HG02759 (cell line): ENCODE measurements at regions not wholly inside any gene's neighbourhood (a gene's known extent, or its start where the extent isn't known, plus 50 kb on each side); places are given as distances from the start of the nearest gene placed in this dataset.

ENCODE experiments used
- ATAC-seq: cut with Tn5 transposase; IDR thresholded peaks from one replicate; pipeline ENCODE4 v1.9.1; 2021; ENCODE audit warnings: mild to moderate bottlenecking, moderate library complexity; ENCODE audit not compliant: unreplicated experiment

GRCh38 chr1:69406244-69406643, 161.5 kb upstream of the LRRC7 start:
- ATAC-seq = no peak

DNA sequence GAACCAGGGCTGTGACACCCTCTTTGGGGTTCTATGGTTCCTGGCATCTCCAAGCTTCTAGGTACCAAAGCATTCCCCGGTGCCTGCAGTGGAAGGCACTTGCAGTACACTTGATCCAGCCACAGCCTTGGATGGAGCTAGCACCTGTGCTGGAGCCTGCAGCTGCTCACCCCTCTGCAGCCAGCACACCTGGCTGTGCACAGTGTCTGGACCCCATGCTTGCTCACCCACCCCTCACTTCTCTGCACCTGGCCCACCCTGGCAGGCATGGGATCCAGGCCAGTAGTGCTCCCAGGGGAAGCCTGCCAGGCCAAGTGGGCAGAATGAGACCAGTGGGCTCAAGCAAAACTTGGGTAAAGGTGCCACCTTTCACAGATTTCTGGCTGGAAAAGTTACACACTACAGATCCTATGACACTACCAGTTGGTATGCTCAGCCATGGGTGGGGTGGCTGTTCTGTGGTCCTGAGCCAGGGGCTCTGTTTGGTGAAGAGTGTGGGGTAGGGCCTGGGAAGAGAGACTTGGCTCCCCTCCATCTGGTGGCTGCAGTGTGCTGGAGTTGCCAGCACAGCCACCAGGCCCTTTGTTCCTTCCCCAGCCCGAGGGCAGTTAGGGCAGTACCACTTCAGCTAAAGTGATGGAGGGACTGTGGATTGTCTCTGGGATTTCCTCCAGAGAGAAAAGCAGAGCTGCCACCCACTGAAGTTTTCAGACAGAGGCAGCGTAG, 157.8 kb upstream of the LRRC7 start:
- no peak for ATAC-seq

GRCh38 chr1:69410457-69410850, 157.3 kb upstream of the LRRC7 start:
- no peak for ATAC-seq

DNA sequence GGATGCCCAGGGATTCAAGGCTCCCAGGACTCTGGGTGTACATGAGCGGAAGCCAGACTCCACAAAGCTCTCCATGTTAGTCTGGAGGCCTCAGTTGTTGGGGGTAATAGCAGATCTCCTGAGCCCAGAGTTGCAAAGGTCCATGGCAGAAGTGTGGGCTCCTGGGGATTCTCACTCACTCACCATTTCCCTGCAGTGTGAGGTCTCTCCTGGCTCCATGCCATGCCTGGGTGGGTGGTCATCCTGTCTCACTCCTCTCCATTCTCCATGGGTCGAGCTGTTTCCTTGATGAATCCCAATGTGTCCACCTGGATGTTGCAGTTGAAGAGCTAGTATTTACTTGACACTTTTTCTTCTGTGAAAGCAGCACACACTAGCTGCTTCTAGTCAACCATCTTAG, 156.8 kb upstream of the LRRC7 start:
- no peak for ATAC-seq

DNA sequence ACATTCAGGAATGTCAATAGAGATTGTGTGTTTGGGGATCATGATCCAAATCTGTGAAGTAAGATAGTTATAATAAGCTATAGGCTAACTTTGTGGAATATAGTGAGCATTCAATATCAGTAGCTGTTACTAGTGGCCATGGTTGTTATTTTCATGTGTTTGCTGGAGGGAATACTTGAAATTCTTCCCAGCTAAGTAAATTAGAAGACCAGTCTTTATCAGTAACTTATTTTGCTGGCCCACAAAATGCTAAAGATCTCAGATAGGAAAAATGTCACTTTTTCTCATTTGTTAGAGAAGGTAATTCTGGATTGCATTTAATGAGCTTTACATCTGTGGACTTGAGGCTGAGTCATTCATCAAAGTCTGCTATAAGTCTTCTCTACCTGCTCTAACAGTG, 156.1 kb upstream of the LRRC7 start:
- ATAC-seq = no peak

GRCh38 chr1:69413129-69413528, 154.6 kb upstream of the LRRC7 start:
- no peak for ATAC-seq

DNA sequence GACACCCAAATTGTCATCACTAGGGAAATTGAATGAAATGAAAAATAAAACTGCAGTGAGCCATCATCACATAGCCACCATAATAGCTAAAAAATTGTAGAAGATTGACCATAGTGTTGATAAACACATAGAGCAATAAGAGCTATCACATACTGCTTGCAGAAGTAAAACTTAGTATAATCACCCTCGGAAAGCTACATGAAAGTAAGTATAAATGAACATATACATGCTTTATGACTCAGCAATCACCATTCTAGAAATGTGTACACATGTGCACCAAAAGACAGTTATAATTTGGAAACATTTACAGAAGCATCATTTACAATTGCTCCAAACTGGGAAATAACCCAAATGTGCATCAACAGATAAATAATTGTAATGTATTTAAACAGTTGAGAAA, 153.1 kb upstream of the LRRC7 start:
- no peak for ATAC-seq

DNA sequence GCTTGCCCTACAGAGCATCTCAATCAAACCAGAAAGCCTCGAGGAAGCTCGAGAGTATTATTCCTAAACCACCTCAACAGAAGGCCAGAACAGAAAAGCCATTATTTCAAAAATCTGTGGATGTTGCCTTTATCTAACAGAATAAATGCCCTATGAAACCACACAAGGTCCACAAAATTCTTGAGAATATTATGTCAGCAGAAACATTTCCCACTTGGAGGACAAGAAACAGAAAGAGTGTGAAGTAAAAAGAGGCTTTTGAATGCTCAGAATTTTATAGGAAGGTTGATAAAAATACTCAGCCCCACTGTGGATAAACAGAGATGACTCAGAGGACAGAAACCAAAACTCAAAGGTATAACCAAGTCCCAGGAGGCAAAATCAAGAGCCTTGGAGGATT, 146.4 kb upstream of the LRRC7 start:
- ATAC-seq = no peak

GRCh38 chr1:69425871-69426270, 141.9 kb upstream of the LRRC7 start:
- ATAC-seq = no peak

GRCh38 chr1:69426401-69426800, 141.3 kb upstream of the LRRC7 start:
- ATAC-seq = no peak

DNA sequence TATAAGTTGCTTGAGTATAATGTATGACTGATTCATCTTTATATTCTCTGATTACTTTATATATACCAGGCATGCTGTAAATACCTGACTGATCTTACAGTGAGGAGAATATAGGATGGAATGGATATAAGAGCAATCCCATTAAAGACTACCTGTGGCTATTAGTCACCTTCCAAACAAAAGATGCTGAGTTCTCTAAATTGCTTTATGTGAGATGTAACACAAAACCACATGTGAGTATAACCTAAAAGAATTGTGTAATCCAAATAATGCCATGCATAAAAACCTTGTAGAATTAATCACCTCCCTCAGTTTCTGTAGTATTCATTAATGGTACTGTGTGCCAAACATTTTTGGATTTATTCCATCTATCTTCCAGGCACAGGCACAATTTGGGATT, 134.6 kb upstream of the LRRC7 start:
- ATAC-seq = no peak

- no peak for ATAC-seq
Measured at GRCh38 chr1:69436151-69436550, 131.6 kb upstream of the LRRC7 start.

GRCh38 chr1:69438056-69438795, 129.5 kb upstream of the LRRC7 start:
- no peak for ATAC-seq

DNA sequence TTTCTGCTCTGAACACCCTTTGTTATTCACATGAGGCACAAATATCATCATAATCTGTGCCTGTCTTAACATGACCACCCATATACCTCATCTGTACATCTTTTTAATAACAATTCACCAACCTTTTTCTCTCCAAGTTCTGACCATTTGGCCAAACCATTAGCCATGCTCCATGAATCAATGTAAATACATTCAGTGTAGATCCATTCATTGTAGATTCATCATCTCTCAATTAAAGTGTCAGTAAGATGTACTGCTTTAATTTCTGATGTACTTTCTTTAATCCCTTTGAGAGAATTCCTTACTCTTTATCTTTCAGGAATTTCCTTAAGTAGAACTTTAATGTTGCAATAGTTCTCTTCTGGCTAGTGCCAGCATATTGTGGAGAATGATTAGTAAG, 126.2 kb upstream of the LRRC7 start:
- ATAC-seq = no peak

DNA sequence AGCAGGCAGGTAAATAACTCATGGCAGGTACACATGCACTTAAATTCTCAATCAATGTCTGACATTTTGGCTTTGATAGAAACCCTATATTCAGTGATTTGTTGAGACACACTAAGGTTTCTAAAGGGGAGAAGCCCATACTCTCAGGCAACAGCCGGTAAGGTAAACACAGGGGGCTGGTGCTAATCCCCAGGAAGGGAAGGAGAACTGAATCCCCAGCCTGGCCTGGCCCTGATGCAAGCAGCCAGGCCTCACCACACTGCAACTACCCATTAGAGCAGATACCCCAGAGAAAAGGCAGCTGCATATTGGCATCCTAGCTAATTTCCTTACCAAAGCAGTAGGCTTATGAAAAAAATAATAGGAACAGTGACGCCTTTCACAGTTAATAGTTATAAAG, 116.5 kb upstream of the LRRC7 start:
- no peak for ATAC-seq

DNA sequence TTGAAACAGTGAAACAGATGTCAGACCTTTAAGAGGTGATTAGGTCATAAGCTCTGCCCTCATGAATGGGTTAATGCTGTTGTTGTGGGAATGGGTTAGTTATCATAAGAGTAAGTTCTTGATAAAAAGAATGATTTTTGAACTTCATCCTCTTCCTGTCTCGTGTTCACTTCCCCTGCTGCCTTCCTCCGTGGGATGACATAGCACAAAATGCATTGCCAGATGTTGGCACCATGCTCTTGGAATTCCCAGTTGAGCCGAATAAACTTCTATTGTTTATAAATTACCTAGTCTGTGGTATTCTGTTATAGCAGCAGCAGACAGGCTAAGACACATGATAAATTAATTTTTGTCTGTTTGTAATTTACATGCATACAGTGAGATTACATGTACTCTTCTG, 112.0 kb upstream of the LRRC7 start:
- no peak for ATAC-seq

DNA sequence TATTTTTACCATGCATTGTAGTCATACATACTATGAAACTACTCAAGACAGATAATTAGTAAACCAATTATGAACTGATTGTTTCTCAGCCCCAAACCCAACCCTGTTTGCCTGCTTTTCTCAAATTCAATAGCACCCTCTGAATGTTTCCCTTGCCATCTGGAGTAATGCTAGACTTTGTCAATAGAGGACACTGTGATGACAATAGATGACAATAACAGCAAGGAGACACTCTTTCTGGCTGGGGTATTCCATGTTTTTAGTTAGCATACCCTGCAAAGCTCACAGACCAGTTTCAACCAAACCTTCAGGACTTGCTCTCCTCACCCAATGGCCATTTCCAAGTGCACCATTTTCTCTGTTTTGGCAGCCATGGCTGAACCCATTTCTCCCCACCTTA, 108.5 kb upstream of the LRRC7 start:
- no peak for ATAC-seq

DNA sequence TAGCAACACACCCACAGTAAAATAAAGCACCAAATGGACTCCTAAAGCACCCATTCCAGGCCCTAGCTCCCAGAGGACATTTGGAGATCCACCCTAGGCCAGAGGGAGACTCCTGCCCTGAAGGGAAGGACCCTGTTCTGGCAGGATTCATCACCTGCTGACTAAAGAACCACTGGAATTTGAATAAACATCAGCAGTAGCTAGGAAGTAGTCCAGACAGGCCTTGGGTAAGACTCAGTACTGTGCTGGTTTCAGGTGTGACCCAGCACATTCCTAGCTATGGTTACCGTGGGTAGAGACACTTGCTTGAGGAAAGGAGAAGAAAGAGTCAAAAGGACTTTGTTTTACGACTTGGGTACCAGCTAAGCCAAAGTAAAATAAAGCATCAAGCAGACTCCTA, 92.7 kb upstream of the LRRC7 start:
- ATAC-seq = no peak

DNA sequence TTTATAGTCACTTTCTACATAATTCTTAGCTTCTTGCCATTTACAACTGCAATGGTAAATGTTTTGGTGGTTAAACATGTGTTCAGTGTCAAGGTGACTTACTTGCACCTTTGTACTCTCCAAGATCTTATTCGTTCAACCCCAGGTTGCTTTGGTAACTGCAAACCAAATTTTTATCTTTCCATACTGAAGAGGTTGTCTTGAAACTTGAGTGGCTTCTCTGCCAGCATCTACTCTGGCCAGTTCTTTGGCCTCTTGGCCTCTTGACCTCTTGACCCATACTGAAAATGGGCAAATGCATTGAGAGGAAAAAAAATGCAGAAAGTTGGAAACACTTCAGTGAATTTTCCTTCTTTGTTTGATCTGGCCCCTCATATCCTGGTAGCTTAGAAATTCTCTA, 88.0 kb upstream of the LRRC7 start:
- ATAC-seq = no peak

DNA sequence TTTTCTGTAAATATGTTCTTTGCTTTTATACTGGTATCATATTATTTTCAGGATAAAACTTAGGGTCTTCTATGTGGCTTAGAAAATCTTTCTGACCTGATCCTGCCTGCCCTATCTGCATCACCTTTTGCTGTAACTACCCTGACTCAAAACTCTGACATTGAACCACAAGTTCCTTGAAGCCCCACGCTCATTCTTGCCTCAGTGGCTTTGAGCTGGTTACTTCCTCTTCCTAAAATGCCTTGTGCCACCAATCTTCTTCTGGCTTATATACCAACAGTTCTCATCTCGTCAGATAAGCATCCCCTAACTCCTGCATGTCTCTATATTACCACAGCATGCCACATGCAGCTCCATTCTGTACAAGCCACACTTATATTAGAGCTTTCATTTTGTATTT, 84.5 kb upstream of the LRRC7 start:
- ATAC-seq = no peak

- ATAC-seq = no peak
Measured at GRCh38 chr1:69485616-69486015, 82.1 kb upstream of the LRRC7 start.

- ATAC-seq = no peak
Measured at GRCh38 chr1:69491416-69491815, 76.3 kb upstream of the LRRC7 start.

GRCh38 chr1:69492286-69492685, 75.4 kb upstream of the LRRC7 start:
- no peak for ATAC-seq
